Amniotic stem cell (primary cell): ENCODE measurements at regions not wholly inside any gene's neighbourhood (a gene's known extent, or its start where the extent isn't known, plus 50 kb on each side); places are given as distances from the start of the nearest gene placed in this dataset.
"Not testable (repeated sequence)": the region's sequence is repeated elsewhere in the genome, so short reads cannot be mapped to it uniquely, and the experiment has no call there.

ENCODE experiments used
- DNase-seq: peaks from one replicate; lab custom pipeline; 2025; lab: John Stamatoyannopoulos, UW

DNA sequence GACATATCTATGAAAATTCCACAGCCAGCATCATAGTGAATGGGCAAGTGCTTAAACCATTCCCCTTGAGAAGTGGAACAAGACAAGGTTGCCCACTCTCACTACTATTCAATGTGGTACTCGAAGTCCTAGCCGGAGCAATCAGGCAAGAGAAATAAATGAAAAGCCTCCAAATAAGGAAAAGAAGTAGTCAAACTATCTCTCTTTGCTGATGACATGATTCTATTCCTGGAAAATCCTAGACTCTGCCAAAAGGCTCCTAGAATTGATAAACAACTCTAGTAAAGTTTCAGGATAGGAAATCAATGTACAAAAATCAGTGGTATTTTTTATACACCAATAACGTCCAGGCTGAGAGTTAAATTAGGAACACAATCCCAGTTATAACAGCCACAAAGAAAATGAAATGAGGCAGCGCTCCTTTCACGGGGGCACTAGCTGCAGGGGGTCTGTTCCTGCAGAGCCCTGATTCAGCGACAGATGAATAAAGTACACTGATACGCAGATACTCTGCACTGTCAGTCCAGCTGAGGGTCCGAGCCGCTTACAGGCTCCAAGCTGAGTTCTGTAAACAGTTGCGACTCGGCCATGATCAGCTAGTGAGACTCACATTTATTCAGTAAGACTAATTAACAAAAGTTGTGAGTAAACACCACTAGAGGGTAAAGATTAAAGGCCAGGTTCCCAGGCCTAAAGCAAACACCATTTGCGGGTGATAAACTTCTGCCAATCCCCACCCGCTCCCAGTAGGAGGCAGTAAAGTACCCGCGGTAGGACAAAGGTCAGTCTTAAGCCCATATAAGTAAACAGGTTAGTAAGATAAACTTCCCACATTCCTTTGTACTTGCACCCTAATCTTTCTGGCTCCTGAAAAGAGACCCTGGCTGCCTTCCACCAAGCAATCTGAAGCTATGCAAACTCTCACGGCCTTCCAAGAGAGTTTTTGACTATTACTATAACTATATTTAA is 290.6 kb upstream of the GRID2 start:
- DNase-seq = no peak

DNA sequence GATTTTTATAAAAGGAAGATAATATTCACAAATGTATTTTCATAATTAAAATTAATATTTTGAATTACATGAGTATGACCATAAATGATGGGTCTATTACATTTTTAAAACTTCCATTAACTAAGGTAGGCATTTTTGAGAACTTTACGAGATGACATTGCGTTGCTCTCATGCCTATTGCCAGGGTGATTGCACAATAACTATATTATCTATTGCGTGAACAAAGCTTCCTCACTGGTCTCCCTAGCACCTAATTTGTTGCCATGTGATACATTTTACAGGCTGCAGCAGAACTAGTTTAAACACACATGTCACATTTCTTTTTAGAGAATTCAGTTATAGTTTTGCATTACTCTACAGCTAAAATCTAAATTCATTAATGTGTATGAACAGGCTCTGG is 289.7 kb upstream of the GRID2 start:
- DNase-seq = no peak

DNA sequence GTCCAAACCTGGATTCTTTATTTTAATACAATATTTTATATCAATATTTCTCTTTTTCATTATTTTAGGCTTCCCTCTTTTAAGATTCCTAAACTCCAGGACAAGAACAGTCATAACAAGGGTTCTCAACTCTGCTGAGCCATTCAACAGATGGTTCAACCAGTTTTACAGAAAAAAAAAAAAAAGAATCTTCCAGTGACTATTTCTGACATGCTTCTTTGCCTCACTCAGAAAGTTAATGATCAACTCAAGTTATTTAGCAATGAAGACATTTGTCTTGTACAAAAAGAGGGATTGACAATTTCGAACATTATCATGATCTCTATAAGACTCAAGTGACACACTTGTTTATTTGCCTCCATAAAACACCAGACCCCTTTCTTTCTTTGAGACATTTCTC is 282.6 kb upstream of the GRID2 start:
- no peak for DNase-seq

DNA sequence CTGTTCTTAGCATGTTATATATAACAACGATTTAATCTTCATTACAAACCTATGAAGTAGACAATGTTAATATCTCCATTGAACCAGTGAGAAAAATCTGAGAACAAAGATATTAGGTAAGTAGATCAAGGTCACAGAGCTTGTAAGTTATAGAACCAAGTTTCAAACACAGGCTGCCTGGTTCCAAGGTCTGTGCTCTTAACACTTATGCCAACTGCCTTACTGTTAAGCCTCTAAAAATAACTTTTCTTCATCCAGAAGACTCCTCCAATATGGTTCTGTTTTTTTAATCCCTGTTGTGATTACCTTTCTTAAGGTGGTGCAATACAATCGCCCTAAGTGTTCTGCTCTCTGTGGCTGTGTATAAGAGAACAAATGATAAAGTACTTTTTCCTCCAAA is 282.0 kb upstream of the GRID2 start:
- no peak for DNase-seq

DNA sequence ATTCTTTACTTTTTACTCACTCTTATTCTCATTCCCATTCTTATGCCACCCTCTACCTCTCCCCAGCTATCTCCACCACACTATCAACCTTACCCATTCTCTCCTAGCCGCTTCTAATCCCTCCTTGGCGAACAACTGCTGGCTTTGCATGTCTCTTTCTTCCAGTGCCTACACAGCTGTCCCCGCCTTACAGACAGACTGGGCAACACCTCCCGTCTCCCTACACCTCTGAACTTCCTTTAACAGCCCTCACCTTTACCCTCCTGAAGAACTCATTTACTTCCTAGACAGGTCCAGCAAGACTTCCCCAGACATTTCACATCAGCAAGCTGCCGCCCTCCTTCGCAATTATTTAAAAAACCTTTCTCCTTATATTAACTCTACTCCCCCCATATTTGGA is 274.9 kb upstream of the GRID2 start:
- DNase-seq = not testable (repeated sequence)

DNA sequence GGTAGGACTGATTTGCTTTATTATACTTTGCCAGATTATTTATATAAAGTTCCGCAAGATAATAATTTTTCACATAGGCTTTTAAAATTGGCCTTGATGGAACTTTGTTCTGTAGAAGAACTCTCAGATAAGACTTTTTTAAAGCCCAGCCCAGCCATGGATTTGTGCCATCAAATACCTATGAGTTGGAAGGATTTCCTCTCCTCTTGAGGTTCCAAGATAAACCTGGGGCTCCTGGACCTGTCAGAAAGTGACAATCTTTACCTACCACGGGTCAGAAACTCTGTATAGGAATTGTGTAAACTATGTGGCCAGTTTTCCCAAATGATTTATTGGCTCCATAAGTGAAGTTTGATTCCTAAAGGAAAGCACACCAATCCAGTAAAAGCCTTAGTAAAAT is 271.9 kb upstream of the GRID2 start:
- no peak for DNase-seq

DNA sequence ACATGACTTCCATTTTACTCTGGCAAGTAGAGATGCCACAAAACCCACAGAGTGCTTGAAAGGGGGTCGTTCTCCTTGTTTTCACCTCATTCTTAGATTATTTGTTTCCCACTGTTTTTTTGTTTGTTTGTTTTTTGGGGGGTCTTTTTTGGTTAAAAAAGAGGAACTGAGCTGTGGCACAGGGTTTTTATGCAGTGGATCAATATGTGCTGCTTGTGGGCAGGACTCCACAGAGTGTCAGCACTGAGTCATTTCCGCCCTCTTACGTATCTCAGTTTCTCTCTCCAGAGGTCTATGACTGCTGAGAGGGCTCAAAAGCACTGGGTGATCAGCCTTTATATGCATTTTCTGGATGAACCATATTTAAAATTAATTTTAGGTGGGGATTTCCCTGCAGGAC is 268.1 kb upstream of the GRID2 start:
- no peak for DNase-seq

DNA sequence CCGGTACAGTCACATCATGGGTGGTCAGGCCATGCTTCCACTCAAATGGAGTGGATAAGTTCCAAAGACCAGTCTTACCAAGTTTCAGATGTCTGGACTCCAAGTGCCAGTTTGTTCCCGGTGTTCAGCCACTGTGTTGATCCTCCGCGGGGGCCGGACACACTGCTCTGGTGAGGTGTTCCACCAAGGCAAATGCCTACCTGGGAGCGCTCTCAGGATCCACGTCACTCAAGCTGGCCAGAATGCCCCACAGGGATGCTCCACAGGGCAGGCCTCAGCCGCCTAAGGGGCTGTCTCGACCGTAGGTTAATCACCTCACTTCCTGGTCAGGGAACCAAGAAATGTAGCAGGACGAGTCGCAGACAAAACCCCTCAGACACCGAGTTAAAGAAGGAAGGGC is 258.0 kb upstream of the GRID2 start:
- DNase-seq = no peak

DNA sequence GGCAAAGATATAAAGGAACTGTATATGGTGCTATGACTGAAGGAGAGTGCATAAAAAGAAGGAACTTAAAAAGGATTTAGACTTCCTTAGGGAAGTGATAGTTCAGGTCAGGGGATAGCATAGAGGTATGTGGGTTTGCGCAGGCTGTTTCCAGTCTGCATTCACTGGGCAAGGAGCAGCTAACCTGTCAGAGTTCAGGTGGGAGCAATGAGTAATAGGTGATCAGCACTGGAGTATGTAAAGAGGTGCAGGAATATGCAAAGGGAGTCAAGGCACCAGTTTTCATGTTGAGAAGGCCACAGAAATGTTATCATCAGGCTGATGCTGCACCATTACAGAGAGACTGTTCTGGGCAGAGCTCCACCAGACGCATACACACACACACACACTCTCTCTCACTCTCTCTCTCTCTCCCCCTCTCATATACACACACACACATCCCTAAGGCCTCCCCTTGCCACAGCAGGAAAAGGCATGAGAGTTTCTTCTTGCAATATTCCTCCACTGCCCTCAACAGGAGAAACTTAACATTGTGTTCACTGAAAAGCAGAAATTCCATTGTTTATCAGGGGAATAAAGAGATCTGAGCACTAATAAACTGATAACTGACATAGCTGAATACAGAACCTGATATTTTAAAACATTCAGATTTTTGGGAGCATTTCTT is 256.4 kb upstream of the GRID2 start:
- no peak for DNase-seq

DNA sequence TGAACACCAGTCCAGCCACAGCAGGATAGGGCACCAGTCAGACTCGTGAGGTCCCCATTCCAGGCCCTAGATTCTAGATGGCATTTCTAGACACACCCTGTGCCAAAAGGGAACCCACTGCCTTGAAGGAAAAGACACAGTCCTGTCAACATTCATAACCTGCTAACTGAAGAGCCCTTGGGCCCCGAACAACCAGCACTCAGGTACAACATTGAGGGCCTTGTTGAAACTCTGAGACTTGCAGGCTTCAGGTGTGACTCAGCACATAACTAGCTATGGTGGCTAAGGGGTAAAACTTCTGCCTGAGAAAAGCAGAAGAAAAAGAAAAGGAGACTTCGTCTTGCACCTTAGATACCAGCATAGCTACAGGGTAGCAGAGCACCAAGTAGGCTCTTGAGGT is 252.9 kb upstream of the GRID2 start:
- DNase-seq = no peak

DNA sequence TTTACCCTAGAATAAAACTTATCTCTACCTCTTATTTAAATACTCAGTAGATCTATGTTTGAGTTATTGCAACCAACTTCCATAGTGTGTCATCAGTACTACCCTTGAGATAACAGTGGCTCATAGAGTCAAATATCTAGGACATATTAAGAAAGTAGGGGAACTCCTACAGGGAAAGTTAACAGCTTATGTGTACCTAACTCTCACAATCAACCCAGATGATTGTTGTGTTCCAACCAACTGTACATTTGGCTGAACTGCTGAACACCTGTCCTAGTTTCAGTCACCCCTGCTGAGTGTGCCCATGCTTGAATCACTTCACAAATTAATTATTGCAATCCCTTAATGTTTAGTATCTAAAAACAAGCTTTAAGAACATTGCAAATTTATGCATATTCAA is 244.2 kb upstream of the GRID2 start:
- DNase-seq = no peak

DNA sequence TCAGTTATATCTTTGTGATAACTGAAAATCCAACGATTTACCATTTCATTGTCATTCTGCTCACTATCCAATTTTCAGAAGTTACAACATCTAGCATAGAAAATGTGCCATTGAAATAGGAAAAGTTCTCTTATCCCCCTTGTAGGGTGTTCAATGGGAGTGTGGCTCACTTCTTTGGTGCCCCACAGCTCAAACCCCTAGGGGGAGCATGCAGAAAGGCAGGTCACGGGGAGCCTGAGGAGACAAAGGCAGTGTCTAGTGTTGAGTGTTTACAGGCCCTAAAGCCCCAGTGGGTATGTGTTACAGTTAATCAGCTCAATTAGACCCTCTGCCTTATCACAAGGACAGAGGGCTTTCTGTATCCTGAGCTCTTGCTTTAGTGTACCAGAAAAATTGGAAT is 243.4 kb upstream of the GRID2 start:
- no peak for DNase-seq

DNA sequence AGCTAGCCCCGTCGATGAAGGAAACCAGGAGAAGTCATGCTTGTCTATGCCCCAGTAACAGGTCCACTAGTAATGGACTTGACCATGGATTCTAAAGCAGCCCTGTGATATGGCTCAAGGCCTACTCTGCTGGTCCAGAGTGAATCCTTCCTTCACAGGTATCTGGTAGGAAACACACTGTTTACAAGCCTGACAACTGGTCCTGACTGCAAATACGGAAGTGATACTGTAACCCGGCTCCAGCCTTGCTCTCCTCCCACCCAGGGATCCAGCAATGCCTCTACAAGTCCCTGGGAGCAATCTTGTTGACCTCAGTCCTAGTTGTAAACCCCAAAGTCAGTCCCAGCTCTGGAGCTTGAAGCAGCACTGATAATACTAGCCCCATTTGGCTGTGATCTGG is 239.2 kb upstream of the GRID2 start:
- DNase-seq = no peak

DNA sequence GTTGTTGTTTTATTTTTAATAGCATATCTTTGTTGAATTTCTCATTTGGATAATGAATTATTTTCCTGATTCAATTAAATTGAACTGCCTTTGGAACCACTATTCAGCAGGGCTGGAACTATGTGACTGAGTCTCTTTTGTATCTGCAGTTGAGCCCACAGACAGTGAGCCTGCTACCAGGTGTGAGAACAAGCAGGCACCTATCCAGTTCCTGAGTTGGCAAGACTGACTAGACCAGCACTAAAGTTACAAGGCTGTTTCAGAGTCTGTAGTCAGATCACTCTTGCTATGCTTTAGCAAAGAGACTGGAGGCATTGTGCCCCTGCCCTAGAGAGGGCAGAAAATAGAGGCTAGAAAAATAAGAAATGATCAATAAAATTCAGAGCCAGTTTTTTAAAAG is 237.3 kb upstream of the GRID2 start:
- DNase-seq = no peak

DNA sequence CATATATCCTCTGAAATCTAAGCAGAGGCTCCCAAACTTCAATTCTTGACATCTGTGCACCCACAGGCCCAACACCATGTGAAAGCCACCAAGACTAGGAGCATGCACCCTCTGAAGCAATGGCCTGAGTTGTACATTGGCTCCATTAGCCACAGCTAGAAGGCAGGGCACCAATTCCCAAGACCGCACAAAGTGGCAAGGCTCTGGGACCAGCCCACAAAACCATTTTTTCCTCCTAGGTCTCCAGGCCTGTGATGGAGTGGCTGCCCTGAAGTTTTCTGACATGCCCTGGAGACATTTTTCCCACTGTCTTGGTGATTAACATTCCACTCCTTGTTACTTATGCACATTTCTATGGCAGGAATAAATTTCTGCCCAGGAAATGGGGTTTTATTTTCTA is 232.2 kb upstream of the GRID2 start:
- no peak for DNase-seq

DNA sequence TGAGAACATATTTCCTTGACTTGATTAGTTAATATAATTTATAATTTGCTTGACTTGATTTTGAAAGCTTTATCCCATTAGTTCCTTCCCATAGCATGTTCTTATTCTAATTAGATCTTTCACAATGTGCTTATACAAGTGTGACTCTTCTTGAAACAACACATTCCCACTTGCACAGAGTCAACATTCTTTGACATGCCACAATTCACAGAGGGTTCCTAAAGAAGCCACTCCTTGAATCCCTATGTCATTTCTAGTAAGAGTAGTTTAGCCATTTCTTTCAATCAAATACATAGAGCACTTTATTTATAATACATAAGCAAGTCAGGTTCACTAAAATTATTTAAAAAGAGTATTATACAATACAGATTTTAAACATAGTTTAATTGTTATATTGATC is 228.9 kb upstream of the GRID2 start:
- DNase-seq = no peak

DNA sequence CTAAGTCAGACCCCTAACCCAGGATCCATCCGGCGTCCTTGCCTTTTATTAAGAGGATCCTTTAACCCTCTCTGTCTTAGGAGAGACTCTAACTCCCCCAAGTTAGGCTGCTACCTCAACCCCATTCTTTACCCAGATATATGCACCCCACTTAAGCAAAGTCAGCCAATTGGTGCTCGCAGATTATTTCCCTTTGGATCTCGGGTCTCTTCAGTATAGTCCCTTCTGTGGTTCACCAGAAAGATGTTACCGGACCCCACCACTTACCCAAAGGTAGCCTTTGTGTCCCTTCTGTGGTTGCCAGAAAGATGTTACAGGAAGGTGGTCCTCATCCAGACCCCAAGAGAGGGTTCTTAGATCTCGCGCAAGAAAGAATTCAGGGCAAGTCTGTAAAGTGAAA is 212.9 kb upstream of the GRID2 start:
- DNase-seq = no peak

DNA sequence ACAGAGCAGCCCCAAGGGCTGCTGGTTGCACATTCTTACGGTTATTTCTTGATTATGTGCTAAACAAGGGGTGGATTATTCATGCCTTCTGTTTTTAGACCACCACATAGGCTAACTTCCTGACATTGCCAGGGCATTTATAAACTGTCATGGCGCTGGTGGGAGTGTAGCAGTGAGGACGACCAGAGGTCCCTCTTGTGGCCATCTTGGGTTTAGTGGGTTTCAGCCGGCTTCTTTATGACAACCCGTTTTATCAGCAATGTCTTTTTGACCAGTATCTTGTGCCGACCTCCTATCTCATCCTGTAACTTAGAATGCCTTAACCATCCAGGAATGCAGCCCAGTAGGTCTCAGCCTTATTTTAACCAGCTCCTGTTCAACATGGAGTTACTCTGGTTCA is 212.4 kb upstream of the GRID2 start:
- DNase-seq = no peak

DNA sequence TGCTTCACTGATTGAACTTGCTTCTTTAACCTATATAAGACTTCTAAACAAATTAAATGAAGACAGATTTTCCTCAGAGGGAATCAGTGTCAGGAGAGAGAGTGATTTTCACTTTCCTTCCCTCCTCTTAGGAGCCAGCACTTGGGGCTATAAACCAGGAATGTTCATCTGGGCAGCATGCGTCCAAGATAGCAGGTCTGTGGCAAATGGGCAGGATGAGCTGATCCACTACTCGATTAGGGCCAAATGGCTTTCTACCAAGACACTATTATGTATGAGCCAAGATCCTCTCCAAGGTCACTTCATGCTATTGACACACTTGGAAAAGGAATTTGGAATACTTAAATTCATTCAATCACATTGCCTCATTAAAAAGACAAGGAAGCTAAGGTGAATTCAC is 203.9 kb upstream of the GRID2 start:
- no peak for DNase-seq

DNA sequence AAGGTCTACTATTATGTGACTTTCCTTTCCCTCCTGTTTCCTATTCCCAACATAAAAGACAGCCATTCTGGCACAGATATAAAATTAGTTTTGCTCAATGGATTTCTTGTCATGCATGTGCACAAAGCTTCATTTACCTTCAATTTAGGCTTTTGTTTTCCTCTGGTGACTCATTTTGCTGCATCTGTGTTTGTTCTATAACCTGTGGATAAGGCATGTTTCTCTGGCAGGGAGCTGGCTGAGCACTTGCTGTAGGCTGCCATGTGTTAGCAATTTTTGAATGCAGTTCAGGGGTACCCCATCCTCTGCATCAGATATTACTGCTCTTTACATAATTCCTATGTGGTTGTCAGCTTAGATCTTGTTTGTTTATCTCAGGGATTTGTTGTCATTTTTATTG is 202.8 kb upstream of the GRID2 start:
- DNase-seq = no peak

DNA sequence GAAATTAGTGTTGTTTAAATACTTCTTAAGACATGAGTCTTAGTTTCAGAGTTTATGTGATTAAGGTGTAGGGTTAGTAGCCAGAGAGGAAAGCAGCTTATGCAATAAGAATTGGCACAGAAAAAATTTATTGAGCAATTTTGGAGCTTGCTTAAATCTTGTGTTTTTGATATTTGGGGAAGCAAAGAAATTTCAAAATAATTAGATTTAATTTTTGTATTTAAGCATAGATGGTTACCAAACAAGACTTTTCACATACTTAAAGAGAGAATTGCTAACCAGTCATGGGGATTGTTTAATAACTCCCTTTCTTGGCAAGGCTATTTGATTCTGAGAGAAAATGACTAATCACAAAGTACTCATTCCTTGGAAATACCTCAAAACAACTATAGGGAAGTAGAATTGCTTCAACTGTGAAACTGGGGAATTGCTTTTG is 202.0 kb upstream of the GRID2 start:
- no peak for DNase-seq

DNA sequence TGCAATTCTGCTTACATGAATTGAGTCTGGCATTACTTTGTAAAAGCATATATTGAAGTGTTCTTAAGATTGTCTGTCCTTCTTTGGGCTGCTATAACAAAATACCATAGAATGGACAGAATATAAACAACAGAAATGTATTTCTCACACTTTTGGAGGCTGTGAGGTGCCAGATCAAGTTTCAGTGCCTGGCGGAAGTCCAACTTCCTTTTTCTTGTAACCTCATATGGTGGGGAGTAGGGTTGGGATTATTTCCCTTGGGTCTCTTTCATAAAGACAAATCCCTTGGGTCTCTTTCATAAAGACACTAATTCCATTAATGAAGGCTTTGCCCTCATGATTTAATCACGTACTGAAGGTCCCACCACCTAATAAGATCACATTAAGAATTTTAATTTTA is 199.3 kb upstream of the GRID2 start:
- DNase-seq = no peak

DNA sequence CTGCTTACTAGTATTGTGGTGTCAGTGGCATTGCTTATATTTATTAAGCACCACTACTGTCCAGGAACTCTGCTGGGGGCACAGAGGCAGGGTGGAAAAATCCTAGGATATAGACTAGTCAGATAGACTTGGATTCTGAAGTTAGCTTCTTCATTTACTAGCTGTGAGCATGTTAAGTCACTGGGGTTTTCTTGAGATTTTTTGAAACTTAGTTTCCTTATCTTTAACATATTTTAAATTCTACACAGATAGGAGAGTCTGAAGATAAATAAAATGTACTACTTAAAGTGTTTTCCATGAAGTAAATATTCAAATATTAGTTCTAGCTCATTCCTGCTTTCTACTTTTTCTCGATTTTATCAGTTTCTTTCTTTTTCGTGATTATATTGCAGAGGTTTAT is 196.9 kb upstream of the GRID2 start:
- DNase-seq = no peak

DNA sequence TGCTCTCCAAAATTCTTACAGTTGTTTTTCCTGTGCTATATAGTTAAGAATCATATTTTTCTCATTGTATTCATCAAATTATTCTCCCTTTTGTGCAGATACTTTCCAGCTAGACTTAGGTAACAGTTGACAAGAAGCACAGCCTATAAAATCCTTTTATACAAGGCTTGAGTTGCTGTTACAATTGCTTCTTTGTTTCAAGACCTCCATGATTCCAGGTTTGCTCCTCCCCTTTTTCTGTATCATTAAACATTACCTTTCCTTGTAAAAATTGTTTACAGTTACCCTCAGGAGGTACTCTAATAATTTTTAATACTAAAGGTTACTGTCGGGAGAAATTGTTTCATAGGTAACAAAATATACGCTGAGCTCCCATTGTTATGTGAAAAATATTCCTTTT is 192.3 kb upstream of the GRID2 start:
- DNase-seq = no peak
